Prostate gland (tissue), 2 donors: ENCODE measurements at regions not wholly inside any gene's neighbourhood (a gene's known extent, or its start where the extent isn't known, plus 50 kb on each side); places are given as distances from the start of the nearest gene placed in this dataset.

Experiments
- POLR2A ChIP-seq: fragments of 450-650 bp; IDR thresholded peaks from one replicate; pipeline ENCODE4 v1.6.1; 2016; ENCODE audit warnings: antibody characterized with exemption, mild to moderate bottlenecking
- POLR2AphosphoS5 ChIP-seq: sonication (generic); formaldehyde crosslinking; IDR thresholded peaks from one replicate; pipeline ENCODE4 v1.6.1; 2017; ENCODE audit warnings: antibody characterized with exemption
- TF ChIP-seq, protein P1 (sequence below), 4 experiments: fragments of 200-600 bp in 2 of 4; fragments of 450-650 bp in 2 of 4; sonication (generic) in 2 of 4; IDR thresholded peaks; 1 replicate in 3 of 4; 2 replicates in 1 of 4; pipeline ENCODE4 v1.5.1; 2016 to 2019; ENCODE audit warnings: antibody characterized with exemption in 4 of 4, mild to moderate bottlenecking in 2 of 4, moderate library complexity in 2 of 4

- TF ChIP-seq, protein P1, sequence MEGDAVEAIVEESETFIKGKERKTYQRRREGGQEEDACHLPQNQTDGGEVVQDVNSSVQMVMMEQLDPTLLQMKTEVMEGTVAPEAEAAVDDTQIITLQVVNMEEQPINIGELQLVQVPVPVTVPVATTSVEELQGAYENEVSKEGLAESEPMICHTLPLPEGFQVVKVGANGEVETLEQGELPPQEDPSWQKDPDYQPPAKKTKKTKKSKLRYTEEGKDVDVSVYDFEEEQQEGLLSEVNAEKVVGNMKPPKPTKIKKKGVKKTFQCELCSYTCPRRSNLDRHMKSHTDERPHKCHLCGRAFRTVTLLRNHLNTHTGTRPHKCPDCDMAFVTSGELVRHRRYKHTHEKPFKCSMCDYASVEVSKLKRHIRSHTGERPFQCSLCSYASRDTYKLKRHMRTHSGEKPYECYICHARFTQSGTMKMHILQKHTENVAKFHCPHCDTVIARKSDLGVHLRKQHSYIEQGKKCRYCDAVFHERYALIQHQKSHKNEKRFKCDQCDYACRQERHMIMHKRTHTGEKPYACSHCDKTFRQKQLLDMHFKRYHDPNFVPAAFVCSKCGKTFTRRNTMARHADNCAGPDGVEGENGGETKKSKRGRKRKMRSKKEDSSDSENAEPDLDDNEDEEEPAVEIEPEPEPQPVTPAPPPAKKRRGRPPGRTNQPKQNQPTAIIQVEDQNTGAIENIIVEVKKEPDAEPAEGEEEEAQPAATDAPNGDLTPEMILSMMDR (IDR thresholded peaks at IDR 0.05): no peak
- TF ChIP-seq POLR2AphosphoS5: no peak
- no peak for TF ChIP-seq POLR2A
Observed at GRCh38 chr3:105944721-105945120, 75.9 kb upstream of the CBLB start.
